CD14-positive monocyte (primary cell): ENCODE measurements at regions not wholly inside any gene's neighbourhood (a gene's known extent, or its start where the extent isn't known, plus 50 kb on each side); places are given as distances from the start of the nearest gene placed in this dataset.

Source experiments
- DNase-seq, 3 donors: peaks; one replicate each; pipeline ENCODE4 v3.0.0-alpha.2; 2011 to 2022
- H2AFZ ChIP-seq: 2 replicates; pipeline ENCODE4 v1.6.0; 2012; ENCODE audit warnings: mild to moderate bottlenecking, low read depth, low read length, inconsistent platforms; ENCODE audit not compliant: insufficient read depth, poor library complexity, severe bottlenecking
- H3K27ac ChIP-seq, 2 donors: 1 replicate in 1 of 2; 2 replicates in 1 of 2; pipeline ENCODE4 v1.5.1; 2012 to 2013; ENCODE audit warnings: low read length in 2 of 2, control low read depth in 1 of 2, inconsistent platforms in 1 of 2, low read depth in 1 of 2, mild to moderate bottlenecking in 1 of 2
- H3K27me3 ChIP-seq, 2 donors: one replicate each; pipeline versions ENCODE4 v1.6.0 to v1.6.1; 2011 to 2013; ENCODE audit warnings: low read length in 2 of 2; ENCODE audit not compliant: control insufficient read depth in 2 of 2, insufficient read depth in 2 of 2
- H3K36me3 ChIP-seq, 2 donors: replicated peaks in 1 of 2; 1 replicate in 1 of 2; 2 replicates in 1 of 2; pipeline versions ENCODE4 v1.5.1 to v1.6.1; 2012 to 2013; ENCODE audit warnings: low read length in 2 of 2, control low read depth in 1 of 2, inconsistent platforms in 1 of 2, mild to moderate bottlenecking in 1 of 2; ENCODE audit not compliant: insufficient read depth in 2 of 2, control insufficient read depth in 1 of 2
- H3K4me1 ChIP-seq, 2 donors: 1 replicate in 1 of 2; 2 replicates in 1 of 2; pipeline versions ENCODE4 v1.5.1 to v1.6.1; 2012 to 2013; ENCODE audit warnings: low read length in 2 of 2, control low read depth in 1 of 2, inconsistent platforms in 1 of 2, mild to moderate bottlenecking in 1 of 2, moderate library complexity in 1 of 2; ENCODE audit not compliant: insufficient read depth in 2 of 2, control insufficient read depth in 1 of 2
- H3K4me2 ChIP-seq: replicated peaks from 2 replicates; pipeline ENCODE3; 2012; ENCODE audit warnings: low read length, moderate library complexity, mild to moderate bottlenecking; ENCODE audit not compliant: poor library complexity, severe bottlenecking; ENCODE audit errors: extremely low read depth
- H3K4me3 ChIP-seq, 3 experiments: fragments of 200-600 bp in 1 of 3; sonication (generic) in 1 of 3; replicated peaks in 1 of 3; 1 replicate in 2 of 3; 2 replicates in 1 of 3; pipeline ENCODE4 v1.5.1; 2011 to 2013; ENCODE audit warnings: low read length in 3 of 3, mild to moderate bottlenecking in 3 of 3, control low read depth in 2 of 3, low read depth in 2 of 3, inconsistent platforms in 1 of 3, moderate library complexity in 1 of 3
- H3K79me2 ChIP-seq: 2 replicates; pipeline ENCODE4 v1.6.0; 2012; ENCODE audit warnings: mild to moderate bottlenecking, control low read depth, inconsistent platforms, low read length, moderate library complexity; ENCODE audit not compliant: insufficient read depth
- H3K9ac ChIP-seq: 2 replicates; pipeline ENCODE4 v1.6.0; 2017; ENCODE audit warnings: low read length, mild to moderate bottlenecking; ENCODE audit not compliant: insufficient read depth, poor library complexity, severe bottlenecking
- H3K9me3 ChIP-seq, 2 donors: replicated peaks in 1 of 2; 1 replicate in 1 of 2; 2 replicates in 1 of 2; pipeline versions ENCODE4 v1.5.1 to v1.6.1; 2012 to 2013; ENCODE audit warnings: low read length in 2 of 2, control low read depth in 1 of 2; ENCODE audit not compliant: control insufficient read depth in 1 of 2, insufficient read depth in 1 of 2
- H4K20me1 ChIP-seq: 2 replicates; pipeline ENCODE4 v1.6.0; 2012; ENCODE audit warnings: mild to moderate bottlenecking, low read length, control low read depth, moderate library complexity; ENCODE audit not compliant: insufficient read depth
- H3K27ac Mint-ChIP-seq, 7 donors: one replicate each; pipeline ENCODE4 v1.8.0; 2020; ENCODE audit warnings: mild to moderate bottlenecking in 7 of 7, mixed read lengths in 7 of 7, moderate library complexity in 6 of 7, inconsistent platforms in 2 of 7
- H3K27me3 Mint-ChIP-seq, 3 donors: one replicate each; pipeline ENCODE4 v1.8.0; 2021 to 2022; ENCODE audit warnings: low read depth in 3 of 3, mild to moderate bottlenecking in 3 of 3, mixed read lengths in 3 of 3, moderate library complexity in 3 of 3, inconsistent platforms in 1 of 3
- H3K36me3 Mint-ChIP-seq, 2 donors: one replicate each; pipeline ENCODE4 v1.8.0; 2020; ENCODE audit warnings: mixed read lengths in 2 of 2, inconsistent platforms in 1 of 2, mild to moderate bottlenecking in 1 of 2
- H3K4me1 Mint-ChIP-seq: one replicate; pipeline ENCODE4 v1.8.0; 2020; ENCODE audit warnings: mild to moderate bottlenecking, mixed read lengths
- H3K4me3 Mint-ChIP-seq, 2 donors: one replicate each; pipeline ENCODE4 v1.8.0; 2020; ENCODE audit warnings: mild to moderate bottlenecking in 2 of 2, mixed read lengths in 2 of 2, moderate library complexity in 1 of 2
- H3K9me3 Mint-ChIP-seq, 7 donors: one replicate each; pipeline ENCODE4 v1.8.0; 2020 to 2022; ENCODE audit warnings: mixed read lengths in 7 of 7, mild to moderate bottlenecking in 6 of 7, moderate library complexity in 6 of 7, inconsistent platforms in 2 of 7
- intact Hi-C, 2 donors: fragments of 100-400 bp; cut with micrococcal nuclease; formaldehyde crosslinking; loops; one replicate each; pipeline versions ENCODE4 v1.15.0 to v1.15.1; 2023
- TF ChIP-seq, protein P1 (sequence below): fragments of 200-600 bp; IDR thresholded peaks from one replicate; pipeline ENCODE4 v1.8.0; 2022; ENCODE audit warnings: antibody characterized with exemption, mild to moderate bottlenecking

DNA sequence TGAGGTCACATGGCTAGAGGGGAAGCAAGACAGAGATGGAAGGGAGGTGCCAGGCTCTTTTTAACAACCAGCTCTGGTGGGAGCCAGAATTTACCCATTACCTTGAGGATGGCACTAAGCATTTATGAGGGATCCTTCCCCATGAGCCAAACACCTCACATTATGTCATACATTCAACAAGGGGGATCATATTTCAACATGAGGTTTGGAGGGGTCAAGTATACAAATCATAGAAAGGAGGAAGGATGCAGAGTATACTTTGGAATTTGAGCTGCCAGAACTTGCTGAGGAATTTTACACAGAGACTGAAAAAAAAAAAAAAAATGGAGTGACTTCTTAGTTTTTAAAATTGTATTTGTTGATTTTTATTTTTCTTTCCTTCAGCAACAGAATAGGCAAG, 891.4 kb downstream of the CCDC85A start:
- intact Hi-C loops, result no loop called here
- H4K20me1 ChIP-seq, result no peaks in the 10 kb centered on the region

DNA sequence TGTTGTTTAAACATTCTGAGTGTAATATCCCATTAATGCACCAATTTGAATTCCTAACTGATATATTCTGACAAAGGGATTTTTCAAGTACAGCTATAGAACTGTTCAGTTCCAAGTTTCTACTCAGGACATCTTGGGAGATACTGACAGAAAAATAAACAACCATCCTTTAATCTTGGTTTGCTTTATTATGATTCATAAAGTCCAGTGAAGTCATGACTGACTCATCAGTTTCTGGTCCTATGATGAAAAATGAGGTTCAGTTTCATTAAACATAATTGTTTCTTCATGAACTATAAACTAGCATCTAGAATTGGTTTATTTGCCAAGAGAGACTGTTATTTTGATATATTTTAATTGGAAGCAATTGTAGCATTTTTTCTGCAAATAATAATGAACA, 896.2 kb downstream of the CCDC85A start:
- H2AFZ ChIP-seq, result no peak overlapping the region
- H3K9me3 ChIP-seq, result peaks cover 20% of the 10 kb centered on the region in 2 donors
- H3K36me3 ChIP-seq, result no peaks in the 10 kb centered on the region
- Mint-ChIP-seq H3K27ac (no peak overlapping the region), H3K27me3 (peaks cover 0 to 2% (median 0%) of the 10 kb centered on the region in 3 donors), H3K36me3 (no peaks in the 10 kb centered on the region), H3K4me1 (no peaks in the 10 kb centered on the region), H3K4me3 (no peak overlapping the region), H3K9me3 (peaks cover 7 to 16% (median 13%) of the 10 kb centered on the region in 7 donors)
- no peaks in the 10 kb centered on the region for H3K79me2 ChIP-seq
- no peaks in the 10 kb centered on the region for H4K20me1 ChIP-seq
- intact Hi-C loops, result no loop called here
- no peak for DNase-seq
- H3K4me1 ChIP-seq, result no peaks in the 10 kb centered on the region
- H3K4me2 ChIP-seq, result no peak overlapping the region
- TF ChIP-seq, protein P1, sequence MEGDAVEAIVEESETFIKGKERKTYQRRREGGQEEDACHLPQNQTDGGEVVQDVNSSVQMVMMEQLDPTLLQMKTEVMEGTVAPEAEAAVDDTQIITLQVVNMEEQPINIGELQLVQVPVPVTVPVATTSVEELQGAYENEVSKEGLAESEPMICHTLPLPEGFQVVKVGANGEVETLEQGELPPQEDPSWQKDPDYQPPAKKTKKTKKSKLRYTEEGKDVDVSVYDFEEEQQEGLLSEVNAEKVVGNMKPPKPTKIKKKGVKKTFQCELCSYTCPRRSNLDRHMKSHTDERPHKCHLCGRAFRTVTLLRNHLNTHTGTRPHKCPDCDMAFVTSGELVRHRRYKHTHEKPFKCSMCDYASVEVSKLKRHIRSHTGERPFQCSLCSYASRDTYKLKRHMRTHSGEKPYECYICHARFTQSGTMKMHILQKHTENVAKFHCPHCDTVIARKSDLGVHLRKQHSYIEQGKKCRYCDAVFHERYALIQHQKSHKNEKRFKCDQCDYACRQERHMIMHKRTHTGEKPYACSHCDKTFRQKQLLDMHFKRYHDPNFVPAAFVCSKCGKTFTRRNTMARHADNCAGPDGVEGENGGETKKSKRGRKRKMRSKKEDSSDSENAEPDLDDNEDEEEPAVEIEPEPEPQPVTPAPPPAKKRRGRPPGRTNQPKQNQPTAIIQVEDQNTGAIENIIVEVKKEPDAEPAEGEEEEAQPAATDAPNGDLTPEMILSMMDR, result no peak
- H3K4me3 ChIP-seq, result no peak overlapping the region
- no peak overlapping the region for H3K27ac ChIP-seq
- H3K9ac ChIP-seq, result no peak overlapping the region
- no peaks in the 10 kb centered on the region for H3K27me3 ChIP-seq

More for the DNA sequence above, 891.4 kb downstream of the CCDC85A start:
- Mint-ChIP-seq H3K27ac (no peak overlapping the region), H3K36me3 (no peaks in the 10 kb centered on the region), H3K4me3 (no peak overlapping the region), H3K27me3 (no peaks in the 10 kb centered on the region), H3K4me1 (no peaks in the 10 kb centered on the region), H3K9me3 (peaks cover 0 to 3% (median 0%) of the 10 kb centered on the region in 7 donors)
- TF ChIP-seq, protein P1, result no peak
- no peak overlapping the region for H3K4me3 ChIP-seq
- H2AFZ ChIP-seq, result no peak overlapping the region
- DNase-seq, result no peak
- H3K9me3 ChIP-seq, result no peaks in the 10 kb centered on the region
- no peaks in the 10 kb centered on the region for H3K36me3 ChIP-seq
- no peaks in the 10 kb centered on the region for H3K79me2 ChIP-seq
- no peak overlapping the region for H3K27ac ChIP-seq
- H3K9ac ChIP-seq, result no peak overlapping the region
- no peak overlapping the region for H3K4me2 ChIP-seq
- no peaks in the 10 kb centered on the region for H3K27me3 ChIP-seq
- no peaks in the 10 kb centered on the region for H3K4me1 ChIP-seq
